Naive thymus-derived CD4-positive, alpha-beta T cell (primary cell): ENCODE measurements at regions not wholly inside any gene's neighbourhood (a gene's known extent, or its start where the extent isn't known, plus 50 kb on each side); places are given as distances from the start of the nearest gene placed in this dataset.

Experiments
- ATAC-seq: fragments of 150-1000 bp; cut with Tn5 transposase; 2 replicates; pipeline ENCODE4 v1.10.0; 2021; ENCODE audit warnings: mild to moderate bottlenecking, moderate library complexity
- CTCF ChIA-PET: fragments of 350-600 bp; sonication (Branson Sonifier 250); formaldehyde crosslinking; loops from one replicate; lab custom pipeline; 2021; ENCODE audit warnings: antibody characterized with exemption; lab: Charles Lee
- POLR2A ChIA-PET: fragments of 350-600 bp; sonication (Branson Sonifier 250); formaldehyde crosslinking; loops from one replicate; lab custom pipeline; 2021; ENCODE audit warnings: antibody characterized with exemption, inconsistent platforms; lab: Charles Lee
- DNase-seq, 9 donors: peaks; one replicate each; pipeline versions ENCODE4 v3.0.0 to v3.0.0-alpha.2; 2020 to 2022; ENCODE audit warnings: mixed read lengths in 1 of 9
- H3K27ac ChIP-seq: one replicate; pipeline ENCODE4 v1.7.0; 2013; ENCODE audit warnings: mild to moderate bottlenecking, low read depth, low read length, moderate library complexity
- H3K27me3 ChIP-seq, 2 donors: one replicate each; pipeline ENCODE4 v1.7.0; 2013; ENCODE audit warnings: low read length in 2 of 2, mild to moderate bottlenecking in 2 of 2, moderate library complexity in 2 of 2; ENCODE audit not compliant: control insufficient read depth in 2 of 2, insufficient read depth in 2 of 2
- H3K36me3 ChIP-seq, 3 experiments: 1 replicate in 2 of 3; 2 replicates in 1 of 3; pipeline ENCODE4 v1.7.0; 2013; ENCODE audit warnings: low read length in 3 of 3, mild to moderate bottlenecking in 3 of 3, moderate library complexity in 1 of 3; ENCODE audit not compliant: insufficient read depth in 3 of 3, control insufficient read depth in 2 of 3
- H3K4me1 ChIP-seq, 2 donors: one replicate each; pipeline ENCODE4 v1.7.0; 2013; ENCODE audit warnings: low read length in 2 of 2, mild to moderate bottlenecking in 2 of 2, moderate library complexity in 1 of 2; ENCODE audit not compliant: control insufficient read depth in 2 of 2, insufficient read depth in 2 of 2
- H3K4me3 ChIP-seq: 2 replicates; pipeline ENCODE4 v1.7.0; 2013; ENCODE audit warnings: mild to moderate bottlenecking, low read length
- H3K9me3 ChIP-seq, 3 experiments: 1 replicate in 2 of 3; 2 replicates in 1 of 3; pipeline ENCODE4 v1.7.0; 2013; ENCODE audit warnings: low read length in 3 of 3; ENCODE audit not compliant: control insufficient read depth in 2 of 3
- H3K27ac Mint-ChIP-seq, 9 donors: one replicate each; pipeline ENCODE4 v1.8.0; 2020 to 2022; ENCODE audit warnings: mixed read lengths in 9 of 9, mild to moderate bottlenecking in 8 of 9, moderate library complexity in 5 of 9, inconsistent platforms in 2 of 9
- H3K27me3 Mint-ChIP-seq, 5 donors: one replicate each; pipeline ENCODE4 v1.8.0; 2021 to 2022; ENCODE audit warnings: mixed read lengths in 5 of 5, mild to moderate bottlenecking in 1 of 5
- H3K36me3 Mint-ChIP-seq, 5 donors: one replicate each; pipeline ENCODE4 v1.8.0; 2020 to 2022; ENCODE audit warnings: mixed read lengths in 5 of 5, mild to moderate bottlenecking in 3 of 5, inconsistent platforms in 1 of 5
- H3K4me1 Mint-ChIP-seq, 7 donors: one replicate each; pipeline ENCODE4 v1.8.0; 2020 to 2022; ENCODE audit warnings: mixed read lengths in 7 of 7, mild to moderate bottlenecking in 3 of 7, inconsistent platforms in 1 of 7
- H3K4me3 Mint-ChIP-seq, 10 donors: one replicate each; pipeline ENCODE4 v1.8.0; 2020 to 2022; ENCODE audit warnings: mild to moderate bottlenecking in 10 of 10, mixed read lengths in 10 of 10, moderate library complexity in 6 of 10, inconsistent platforms in 2 of 10
- H3K9me3 Mint-ChIP-seq, 11 donors: one replicate each; pipeline ENCODE4 v1.8.0; 2020 to 2022; ENCODE audit warnings: mixed read lengths in 11 of 11, mild to moderate bottlenecking in 4 of 11, inconsistent platforms in 1 of 11, moderate library complexity in 1 of 11
- intact Hi-C, 2 donors: fragments of 100-400 bp; cut with micrococcal nuclease; formaldehyde crosslinking; loops; one replicate each; pipeline ENCODE4 v1.15.1; 2023

DNA sequence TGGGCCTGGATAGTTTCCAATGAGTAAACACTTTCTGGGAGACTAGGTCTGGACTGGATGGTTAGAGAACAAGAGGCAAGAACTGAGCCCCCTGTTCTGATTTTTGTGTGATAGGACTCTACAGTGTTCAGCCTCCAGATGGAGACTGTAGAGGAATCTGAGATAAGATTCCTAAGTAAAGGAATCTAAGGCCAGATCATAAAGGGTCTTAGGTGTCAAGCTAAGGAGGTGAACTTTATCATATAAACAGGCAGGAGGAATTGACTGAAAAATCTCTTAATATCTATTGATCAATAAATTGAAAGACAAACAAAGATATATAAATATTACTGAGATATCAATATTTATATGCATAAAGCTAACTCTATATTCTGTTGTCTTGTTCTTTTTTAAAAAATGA is 449.1 kb upstream of the DAB1 start:
- ChIA-PET POLR2A (no interaction called here), CTCF (no interaction called here)
- no peak for DNase-seq
- no peaks in the 10 kb centered on the region for H3K36me3 ChIP-seq
- Mint-ChIP-seq H3K4me1 (peaks cover 0 to 1% (median 0%) of the 10 kb centered on the region in 7 donors), H3K36me3 (no peaks in the 10 kb centered on the region), H3K4me3 (no peak overlapping the region), H3K27ac (no peak overlapping the region), H3K27me3 (peaks cover 0 to 12% (median 0%) of the 10 kb centered on the region in 5 donors), H3K9me3 (peaks cover 0 to 3% (median 0%) of the 10 kb centered on the region in 11 donors)
- H3K27ac ChIP-seq = no peak overlapping the region
- no peaks in the 10 kb centered on the region for H3K9me3 ChIP-seq
- no peaks in the 10 kb centered on the region for H3K4me1 ChIP-seq
- no peak overlapping the region for H3K4me3 ChIP-seq
- H3K27me3 ChIP-seq = no peaks in the 10 kb centered on the region
- intact Hi-C loops = no loop called here
- no peak for ATAC-seq

- DNase-seq (no peak), ATAC-seq (no peak)
- no peaks in the 10 kb centered on the region for H3K36me3 ChIP-seq
- peaks cover 0 to 3% (median 0%) of the 10 kb centered on the region in 11 donors for H3K9me3 Mint-ChIP-seq
- H3K27ac ChIP-seq = no peak overlapping the region
- no peak overlapping the region for H3K4me3 ChIP-seq
- no peaks in the 10 kb centered on the region for H3K9me3 ChIP-seq
- no peak overlapping the region for H3K27ac Mint-ChIP-seq
- intact Hi-C loops = no loop called here
- no peak overlapping the region for H3K4me3 Mint-ChIP-seq
- H3K36me3 Mint-ChIP-seq = no peaks in the 10 kb centered on the region
- no peaks in the 10 kb centered on the region for H3K27me3 ChIP-seq
- peaks cover 0 to 5% (median 0%) of the 10 kb centered on the region in 5 donors for H3K27me3 Mint-ChIP-seq
- ChIA-PET POLR2A (no interaction called here), CTCF (no interaction called here)
- H3K4me1 ChIP-seq = no peaks in the 10 kb centered on the region
- peaks cover 0 to 1% (median 0%) of the 10 kb centered on the region in 7 donors for H3K4me1 Mint-ChIP-seq
These were observed 445.0 kb upstream of the DAB1 start for GRCh38 chr1:57868908-57869307.

GRCh38 chr1:57868239-57868638 is 444.4 kb upstream of the DAB1 start:
- Mint-ChIP-seq H3K4me3 (no peak overlapping the region), H3K27ac (no peak overlapping the region), H3K36me3 (no peaks in the 10 kb centered on the region), H3K27me3 (peaks cover 0 to 5% (median 0%) of the 10 kb centered on the region in 5 donors), H3K9me3 (peaks cover 0 to 3% (median 0%) of the 10 kb centered on the region in 11 donors), H3K4me1 (peaks cover 0 to 1% (median 0%) of the 10 kb centered on the region in 7 donors)
- Histone ChIP-seq H3K27me3 (no peaks in the 10 kb centered on the region), H3K36me3 (no peaks in the 10 kb centered on the region), H3K27ac (no peak overlapping the region), H3K4me1 (no peaks in the 10 kb centered on the region), H3K9me3 (no peaks in the 10 kb centered on the region), H3K4me3 (no peak overlapping the region)
- intact Hi-C loops = no loop called here
- ChIA-PET POLR2A (no interaction called here), CTCF (no interaction called here)
- ATAC-seq (no peak), DNase-seq (no peak)

GRCh38 chr1:57866998-57867397 is 443.1 kb upstream of the DAB1 start:
- Histone ChIP-seq H3K36me3 (no peaks in the 10 kb centered on the region), H3K27me3 (no peaks in the 10 kb centered on the region), H3K27ac (no peak overlapping the region), H3K9me3 (no peaks in the 10 kb centered on the region), H3K4me1 (no peaks in the 10 kb centered on the region), H3K4me3 (no peak overlapping the region)
- intact Hi-C loops = no loop called here
- Mint-ChIP-seq H3K27me3 (peaks cover 0 to 5% (median 0%) of the 10 kb centered on the region in 5 donors), H3K9me3 (no peaks in the 10 kb centered on the region), H3K4me1 (no peaks in the 10 kb centered on the region), H3K27ac (no peak overlapping the region), H3K4me3 (no peak overlapping the region), H3K36me3 (no peaks in the 10 kb centered on the region)
- no peak for ATAC-seq
- CTCF ChIA-PET = no interaction called here
- DNase-seq = no peak
- POLR2A ChIA-PET = interaction anchor here (0.6 kb wide), 1 partner anchor 693 kb away, joined by 3 read pairs; no protein-coding TSS in a partner anchor

- H3K27ac ChIP-seq = no peak overlapping the region
- CTCF ChIA-PET = no interaction called here
- ATAC-seq (no peak), DNase-seq (no peak)
- H3K27me3 Mint-ChIP-seq = peaks cover 0 to 1% (median 0%) of the 10 kb centered on the region in 5 donors
- no peak overlapping the region for H3K4me3 Mint-ChIP-seq
- H3K36me3 ChIP-seq = no peaks in the 10 kb centered on the region
- no peaks in the 10 kb centered on the region for H3K36me3 Mint-ChIP-seq
- POLR2A ChIA-PET = no interaction called here
- no peaks in the 10 kb centered on the region for H3K4me1 Mint-ChIP-seq
- no peaks in the 10 kb centered on the region for H3K27me3 ChIP-seq
- intact Hi-C loops = no loop called here
- H3K4me3 ChIP-seq = no peak overlapping the region
- H3K9me3 Mint-ChIP-seq = no peaks in the 10 kb centered on the region
- H3K9me3 ChIP-seq = no peaks in the 10 kb centered on the region
- H3K27ac Mint-ChIP-seq = no peak overlapping the region
- H3K4me1 ChIP-seq = no peaks in the 10 kb centered on the region
These were observed 437.2 kb upstream of the DAB1 start for GRCh38 chr1:57860931-57861565.

DNA sequence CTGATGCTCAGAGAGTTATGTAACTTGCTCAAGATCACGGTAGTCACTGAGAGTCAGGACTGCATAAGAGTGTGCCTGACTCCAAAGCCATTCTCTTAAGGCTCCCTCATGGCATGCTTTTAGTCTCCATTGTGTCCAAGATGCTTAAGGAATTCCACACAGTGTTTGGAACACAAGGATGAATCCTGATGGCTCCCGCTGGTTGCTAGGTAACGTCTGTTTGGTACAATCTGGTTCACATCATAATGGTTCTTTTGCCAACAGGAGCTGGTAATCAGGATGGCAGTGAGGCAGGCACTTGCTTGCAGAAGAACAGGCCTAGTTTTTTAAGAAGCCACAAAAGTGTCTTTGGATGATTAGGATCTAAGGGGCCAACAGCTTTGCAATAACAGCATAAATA is 436.5 kb upstream of the DAB1 start:
- H3K4me3 Mint-ChIP-seq = no peak overlapping the region
- H3K4me1 ChIP-seq = no peaks in the 10 kb centered on the region
- peaks cover 0 to 3% (median 0%) of the 10 kb centered on the region in 11 donors for H3K9me3 Mint-ChIP-seq
- CTCF ChIA-PET = no interaction called here
- H3K27me3 ChIP-seq = no peaks in the 10 kb centered on the region
- no peaks in the 10 kb centered on the region for H3K36me3 Mint-ChIP-seq
- POLR2A ChIA-PET = no interaction called here
- no peak overlapping the region for H3K27ac Mint-ChIP-seq
- no peaks in the 10 kb centered on the region for H3K4me1 Mint-ChIP-seq
- intact Hi-C loops = no loop called here
- no peaks in the 10 kb centered on the region for H3K36me3 ChIP-seq
- peaks cover 0 to 9% (median 0%) of the 10 kb centered on the region in 5 donors for H3K27me3 Mint-ChIP-seq
- DNase-seq = no peak
- H3K9me3 ChIP-seq = no peaks in the 10 kb centered on the region
- no peak for ATAC-seq
- H3K4me3 ChIP-seq = no peak overlapping the region
- H3K27ac ChIP-seq = no peak overlapping the region

- ChIA-PET POLR2A (no interaction called here), CTCF (no interaction called here)
- H3K4me3 ChIP-seq = no peak overlapping the region
- Mint-ChIP-seq H3K27me3 (peaks cover 0 to 12% (median 0%) of the 10 kb centered on the region in 5 donors), H3K4me1 (no peaks in the 10 kb centered on the region), H3K27ac (no peak overlapping the region), H3K36me3 (no peaks in the 10 kb centered on the region), H3K4me3 (no peak overlapping the region), H3K9me3 (peaks cover 0 to 3% (median 0%) of the 10 kb centered on the region in 11 donors)
- no peaks in the 10 kb centered on the region for H3K27me3 ChIP-seq
- ATAC-seq (no peak), DNase-seq (no peak)
- intact Hi-C loops = no loop called here
- H3K36me3 ChIP-seq = no peaks in the 10 kb centered on the region
- no peaks in the 10 kb centered on the region for H3K9me3 ChIP-seq
- H3K27ac ChIP-seq = no peak overlapping the region
- H3K4me1 ChIP-seq = no peaks in the 10 kb centered on the region
These were observed 434.9 kb upstream of the DAB1 start for GRCh38 chr1:57858740-57859139.
